GM23248 (cell line): ENCODE measurements at regions not wholly inside any gene's neighbourhood (a gene's known extent, or its start where the extent isn't known, plus 50 kb on each side); places are given as distances from the start of the nearest gene placed in this dataset.

ENCODE experiments used
- DNase-seq: peaks from one replicate; pipeline ENCODE4 v3.0.0-alpha.2; 2015
- H2AFZ ChIP-seq: fragments of 200-600 bp; sonication (generic); 2 replicates; pipeline ENCODE4 v1.6.1; 2016; ENCODE audit warnings: antibody characterized with exemption
- H3F3A ChIP-seq: fragments of 200-600 bp; sonication (generic); 2 replicates; pipeline ENCODE4 v1.6.1; 2016; ENCODE audit warnings: mild to moderate bottlenecking, antibody characterized with exemption, mixed run types; ENCODE audit not compliant: insufficient read depth
- H3K27ac ChIP-seq: fragments of 200-600 bp; sonication (generic); 2 replicates; pipeline ENCODE4 v1.5.1; 2016; ENCODE audit warnings: mild to moderate bottlenecking
- H3K27me3 ChIP-seq: fragments of 200-600 bp; sonication (generic); replicated peaks from 2 replicates; pipeline ENCODE4 v1.6.1; 2016; ENCODE audit warnings: mild to moderate bottlenecking; ENCODE audit not compliant: insufficient read depth
- H3K36me3 ChIP-seq: fragments of 200-600 bp; sonication (generic); 2 replicates; pipeline ENCODE4 v1.6.1; 2016; ENCODE audit warnings: low read depth, mild to moderate bottlenecking
- H3K4me1 ChIP-seq: fragments of 200-600 bp; sonication (generic); 2 replicates; pipeline ENCODE4 v1.6.1; 2016; ENCODE audit warnings: mild to moderate bottlenecking; ENCODE audit not compliant: insufficient read depth
- H3K4me2 ChIP-seq: fragments of 200-600 bp; sonication (generic); one replicate; pipeline ENCODE4 v1.6.1; 2016; ENCODE audit warnings: mild to moderate bottlenecking; ENCODE audit not compliant: unreplicated experiment
- H3K4me3 ChIP-seq: fragments of 200-600 bp; sonication (generic); 2 replicates; pipeline ENCODE4 v1.5.1; 2016; ENCODE audit warnings: mild to moderate bottlenecking
- H3K79me2 ChIP-seq: fragments of 200-600 bp; sonication (generic); 2 replicates; pipeline ENCODE4 v1.6.1; 2016; ENCODE audit warnings: mild to moderate bottlenecking; ENCODE audit not compliant: insufficient read depth
- H3K9ac ChIP-seq: fragments of 200-600 bp; sonication (generic); 2 replicates; pipeline ENCODE4 v1.6.1; 2016; ENCODE audit warnings: mild to moderate bottlenecking
- H3K9me2 ChIP-seq: fragments of 200-600 bp; sonication (generic); 2 replicates; pipeline ENCODE4 v1.6.1; 2016; ENCODE audit warnings: mixed run types, mild to moderate bottlenecking, moderate library complexity; ENCODE audit not compliant: insufficient read depth
- H3K9me3 ChIP-seq: fragments of 200-600 bp; sonication (generic); one replicate; pipeline ENCODE4 v1.6.1; 2017; ENCODE audit warnings: low read depth
- H4K20me1 ChIP-seq: fragments of 200-600 bp; sonication (generic); 2 replicates; pipeline ENCODE4 v1.6.0; 2016; ENCODE audit not compliant: insufficient read depth
- EZH2 ChIP-seq: fragments of 200-600 bp; sonication (generic); IDR thresholded peaks from 2 replicates; pipeline ENCODE4 v1.6.1; 2018; ENCODE audit warnings: antibody characterized with exemption, mild to moderate bottlenecking; ENCODE audit not compliant: insufficient read depth, poor library complexity, severe bottlenecking
- EZH2phosphoT487 ChIP-seq: fragments of 200-600 bp; sonication (generic); IDR thresholded peaks from 2 replicates; pipeline ENCODE4 v1.6.1; 2018; ENCODE audit warnings: antibody characterized with exemption, moderate library complexity, mild to moderate bottlenecking, low read depth; ENCODE audit not compliant: insufficient read depth
- WGBS, 2 experiments: methylation state at CpG; one replicate each; pipeline ENCODE4 v1.1.6; 2015 to 2017; ENCODE audit warnings: low lambda C conversion rate in 2 of 2, low coverage in 1 of 2; ENCODE audit errors: missing lambda C conversion rate in 2 of 2; 5-methylcytosine and 5-hydroxymethylcytosine counted together
- in situ Hi-C: fragments of 300-500 bp; cut with MboI; formaldehyde crosslinking; loops from 2 replicates; pipeline ENCODE4 v1.15.0; 2020

- H3K27ac ChIP-seq: no peak overlapping the region
- H3K4me1 ChIP-seq: no peaks in the 10 kb centered on the region
- H3F3A ChIP-seq: no peaks in the 10 kb centered on the region
- no peak overlapping the region for H2AFZ ChIP-seq
- no peaks in the 10 kb centered on the region for H3K79me2 ChIP-seq
- H3K27me3 ChIP-seq: no peaks in the 10 kb centered on the region
- in situ Hi-C loops: no loop called here
- H3K4me3 ChIP-seq: no peak overlapping the region
- H3K4me2 ChIP-seq: no peak overlapping the region
- DNase-seq: no peak
- H3K9me2 ChIP-seq: no peaks in the 10 kb centered on the region
- H4K20me1 ChIP-seq: no peaks in the 10 kb centered on the region
- H3K36me3 ChIP-seq: no peaks in the 10 kb centered on the region
- H3K9ac ChIP-seq: no peak overlapping the region
- H3K9me3 ChIP-seq: no peaks in the 10 kb centered on the region
- TF ChIP-seq EZH2: no peak
- TF ChIP-seq EZH2phosphoT487: no peak
- 25 to 33% methylated on average over 3 of the region's 3 CpGs for WGBS, 2 experiments
These were observed 1356.2 kb upstream of the C9orf72 start for GRCh38 chr9:28929433-28929832.

- no peak for DNase-seq
- H3K4me3 ChIP-seq: no peak overlapping the region
- H3K36me3 ChIP-seq: no peaks in the 10 kb centered on the region
- H3F3A ChIP-seq: no peaks in the 10 kb centered on the region
- in situ Hi-C loops: no loop called here
- H3K27ac ChIP-seq: no peak overlapping the region
- H3K9me2 ChIP-seq: no peaks in the 10 kb centered on the region
- H3K9me3 ChIP-seq: no peaks in the 10 kb centered on the region
- TF ChIP-seq EZH2: no peak
- no peak for TF ChIP-seq EZH2phosphoT487
- H2AFZ ChIP-seq: no peak overlapping the region
- H3K4me2 ChIP-seq: no peak overlapping the region
- 17 to 22% methylated on average over 3 of the region's 3 CpGs for WGBS, 2 experiments
- no peaks in the 10 kb centered on the region for H3K4me1 ChIP-seq
- no peaks in the 10 kb centered on the region for H3K79me2 ChIP-seq
- no peaks in the 10 kb centered on the region for H4K20me1 ChIP-seq
- no peaks in the 10 kb centered on the region for H3K27me3 ChIP-seq
- H3K9ac ChIP-seq: no peak overlapping the region
These were observed 1357.5 kb upstream of the C9orf72 start for GRCh38 chr9:28930766-28931165.

- Histone ChIP-seq H4K20me1 (no peaks in the 10 kb centered on the region), H3K9me3 (no peaks in the 10 kb centered on the region), H3F3A (no peaks in the 10 kb centered on the region), H3K4me2 (no peak overlapping the region), H3K79me2 (no peaks in the 10 kb centered on the region), H3K4me1 (no peaks in the 10 kb centered on the region), H3K27ac (no peak overlapping the region), H3K36me3 (no peaks in the 10 kb centered on the region), H3K9ac (no peak overlapping the region), H3K9me2 (no peaks in the 10 kb centered on the region), H2AFZ (no peak overlapping the region), H3K27me3 (no peaks in the 10 kb centered on the region), H3K4me3 (no peak overlapping the region)
- TF ChIP-seq EZH2 (no peak), EZH2phosphoT487 (no peak)
- in situ Hi-C loops: no loop called here
- DNase-seq: no peak
These were observed 1360.8 kb upstream of the C9orf72 start for GRCh38 chr9:28934111-28934510.

- DNase-seq: no peak
- in situ Hi-C loops: no loop called here
- no peak overlapping the region for H2AFZ ChIP-seq
- no peaks in the 10 kb centered on the region for H3K79me2 ChIP-seq
- no peaks in the 10 kb centered on the region for H3K27me3 ChIP-seq
- H3K27ac ChIP-seq: no peak overlapping the region
- no peaks in the 10 kb centered on the region for H3K4me1 ChIP-seq
- 8 to 10% methylated on average over 3 of the region's 3 CpGs for WGBS, 2 experiments
- H4K20me1 ChIP-seq: no peaks in the 10 kb centered on the region
- no peak overlapping the region for H3K9ac ChIP-seq
- H3K9me3 ChIP-seq: no peaks in the 10 kb centered on the region
- no peak overlapping the region for H3K4me2 ChIP-seq
- no peaks in the 10 kb centered on the region for H3K36me3 ChIP-seq
- H3K9me2 ChIP-seq: no peaks in the 10 kb centered on the region
- no peaks in the 10 kb centered on the region for H3F3A ChIP-seq
- TF ChIP-seq EZH2 (no peak), EZH2phosphoT487 (no peak)
- no peak overlapping the region for H3K4me3 ChIP-seq
These were observed 1365.7 kb upstream of the C9orf72 start for GRCh38 chr9:28938981-28939380.

GRCh38 chr9:28941856-28942255 is 1368.6 kb upstream of the C9orf72 start:
- no peak for DNase-seq
- no peaks in the 10 kb centered on the region for H3K4me1 ChIP-seq
- no peak overlapping the region for H3K27ac ChIP-seq
- no peaks in the 10 kb centered on the region for H3K27me3 ChIP-seq
- no peaks in the 10 kb centered on the region for H3K36me3 ChIP-seq
- no peaks in the 10 kb centered on the region for H3K79me2 ChIP-seq
- TF ChIP-seq EZH2: no peak
- no peak for TF ChIP-seq EZH2phosphoT487
- in situ Hi-C loops: no loop called here
- no peak overlapping the region for H3K4me3 ChIP-seq
- H4K20me1 ChIP-seq: no peaks in the 10 kb centered on the region
- H3K9ac ChIP-seq: no peak overlapping the region
- no peaks in the 10 kb centered on the region for H3F3A ChIP-seq
- no peaks in the 10 kb centered on the region for H3K9me3 ChIP-seq
- WGBS, 2 experiments: 0 to 2% methylated on average over 2 of the region's 2 CpGs
- H2AFZ ChIP-seq: no peak overlapping the region
- no peaks in the 10 kb centered on the region for H3K9me2 ChIP-seq
- H3K4me2 ChIP-seq: no peak overlapping the region
